ENCODE measurements at regions not wholly inside any gene's neighbourhood (a gene's known extent, or its start where the extent isn't known, plus 50 kb on each side); places are given as distances from the start of the nearest gene placed in this dataset.

DNA sequence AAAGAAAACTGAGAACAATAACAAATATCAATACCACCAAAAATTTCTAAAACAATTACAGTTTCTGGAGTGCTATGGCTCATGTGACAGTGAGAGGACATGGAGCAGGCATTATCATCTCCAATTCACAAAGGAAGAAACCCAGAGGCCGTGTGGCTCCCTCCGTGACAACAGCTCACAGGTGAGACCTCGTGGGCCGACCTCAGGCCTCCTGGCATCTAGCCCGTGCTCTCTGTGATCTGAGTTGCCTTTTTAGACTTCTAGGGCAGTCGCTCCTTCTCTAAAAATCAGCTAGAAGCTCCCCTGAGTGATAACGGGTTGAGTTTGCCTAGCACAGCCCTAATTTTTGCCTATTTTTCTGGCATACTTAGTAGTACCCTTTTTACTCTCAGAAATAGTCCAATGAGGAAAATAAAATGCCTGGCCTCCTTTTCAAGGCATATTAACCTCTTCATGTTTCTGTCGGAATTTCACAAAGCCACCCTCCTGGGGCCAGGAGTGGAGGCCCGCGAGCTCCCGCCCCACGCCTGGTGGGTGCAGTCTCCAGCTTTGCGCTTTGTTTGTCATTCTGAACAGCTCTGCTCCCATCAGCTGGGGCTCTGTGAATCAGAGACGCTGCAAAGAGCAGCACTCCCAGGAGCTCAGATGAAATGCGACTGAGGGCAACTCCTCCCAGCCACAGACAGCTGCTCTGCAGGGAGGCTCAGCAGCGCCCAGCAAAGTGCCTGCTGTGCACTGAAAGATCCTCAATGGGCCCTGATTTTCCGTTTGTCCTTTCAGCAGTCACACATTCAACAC is 292.5 kb downstream of the UQCRFS1 start:
- Mint-ChIP-seq H3K4me3 (ENCODE audit: low read depth) (no peak overlapping the region), H3K27ac (no peak overlapping the region), H3K27me3 (ENCODE audit: low read depth) (no peaks in the 10 kb centered on the region), H3K9me3 (no peaks in the 10 kb centered on the region), H3K4me1 (ENCODE audit: low read depth) (no peaks in the 10 kb centered on the region), H3K36me3 (ENCODE audit: low read depth) (no peaks in the 10 kb centered on the region)
- no peak for DNase-seq (ENCODE audit: low spot score)
- intact Hi-C loops (cut with micrococcal nuclease): no loop called here

DNA sequence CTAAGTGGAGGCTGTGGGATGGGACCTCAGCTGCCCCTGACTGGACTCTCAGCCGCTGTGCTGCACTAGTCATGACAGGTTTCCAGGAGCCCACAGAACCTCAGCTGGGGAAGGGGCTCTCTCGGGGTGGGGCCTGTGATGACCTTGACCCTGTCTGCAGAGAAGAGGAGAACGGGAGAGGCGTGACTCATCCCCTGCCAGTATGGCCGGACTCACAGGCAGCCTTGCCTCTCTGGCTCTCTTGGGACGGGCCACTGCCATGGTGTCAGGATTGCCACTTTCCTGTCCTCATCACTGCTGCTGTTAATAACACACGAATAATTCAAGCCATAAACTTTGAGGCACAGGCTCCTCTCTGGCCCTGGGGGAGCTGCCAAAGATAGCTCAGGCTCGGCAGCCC is 295.3 kb downstream of the UQCRFS1 start:
- no peaks in the 10 kb centered on the region for H3K27me3 Mint-ChIP-seq (ENCODE audit: low read depth)
- no peak overlapping the region for H3K4me3 Mint-ChIP-seq (ENCODE audit: low read depth)
- H3K4me1 Mint-ChIP-seq (ENCODE audit: low read depth): no peaks in the 10 kb centered on the region
- no peak for DNase-seq (ENCODE audit: low spot score)
- no peaks in the 10 kb centered on the region for H3K36me3 Mint-ChIP-seq (ENCODE audit: low read depth)
- no peak overlapping the region for H3K27ac Mint-ChIP-seq
- no peaks in the 10 kb centered on the region for H3K9me3 Mint-ChIP-seq
- intact Hi-C loops (cut with micrococcal nuclease): no loop called here

DNA sequence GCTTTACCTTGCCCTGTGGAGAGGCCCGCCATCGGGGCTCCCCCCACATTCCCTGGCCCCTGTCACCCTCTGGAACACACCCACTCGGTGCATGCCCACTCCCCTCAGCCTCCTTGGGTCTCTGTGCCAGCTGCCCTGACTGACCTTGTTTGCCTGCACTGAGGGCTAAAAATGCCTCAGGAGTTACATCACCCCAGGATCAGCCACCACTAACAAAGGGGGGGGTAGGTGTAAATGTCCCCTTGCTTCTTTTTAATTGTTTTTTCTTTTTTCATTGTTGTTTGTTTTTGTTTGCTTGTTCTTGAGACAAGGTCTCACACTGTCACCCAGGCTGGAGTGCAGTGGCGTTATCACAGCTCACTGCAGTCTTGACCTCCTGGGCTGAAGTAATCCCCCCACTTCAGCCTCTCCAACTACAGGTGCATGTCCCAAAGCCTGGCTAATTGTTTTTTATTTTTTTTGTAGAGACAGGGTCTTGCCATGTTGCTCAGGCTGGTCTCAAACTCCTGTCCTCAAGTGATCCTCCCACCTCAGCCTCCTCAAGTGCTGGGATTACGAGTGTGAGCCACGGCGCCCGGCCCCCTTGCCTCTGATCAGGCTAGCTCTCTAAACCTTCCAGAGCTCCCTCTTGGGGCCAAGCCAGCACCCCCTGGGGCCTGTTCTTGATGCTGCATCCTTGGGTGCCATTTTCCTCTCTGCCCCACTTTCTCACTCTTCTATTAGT is 297.1 kb downstream of the UQCRFS1 start:
- Mint-ChIP-seq H3K27me3 (ENCODE audit: low read depth) (no peaks in the 10 kb centered on the region), H3K4me3 (ENCODE audit: low read depth) (no peak overlapping the region), H3K9me3 (no peaks in the 10 kb centered on the region), H3K36me3 (ENCODE audit: low read depth) (no peaks in the 10 kb centered on the region), H3K27ac (no peak overlapping the region), H3K4me1 (ENCODE audit: low read depth) (no peaks in the 10 kb centered on the region)
- intact Hi-C loops (cut with micrococcal nuclease): no loop called here
- no peak for DNase-seq (ENCODE audit: low spot score)

DNA sequence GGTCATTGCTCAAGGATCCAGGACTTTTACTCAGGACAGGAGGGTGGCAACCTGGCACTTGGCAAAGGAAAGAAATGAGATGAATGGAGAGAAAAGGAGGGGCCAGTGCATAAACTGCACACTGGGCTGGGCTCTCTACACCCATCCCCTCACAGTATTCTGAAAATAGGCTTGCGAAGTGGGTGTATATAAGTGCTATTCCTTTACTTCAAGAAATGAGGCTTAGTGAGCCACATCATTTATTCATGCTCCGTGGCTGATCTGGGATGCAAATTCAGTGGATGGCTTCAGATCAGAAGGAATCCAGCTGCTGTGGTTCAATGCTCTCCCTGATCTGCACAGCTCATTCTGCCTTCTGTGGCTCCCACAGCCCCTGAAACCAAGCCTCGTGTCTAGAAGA is 297.7 kb downstream of the UQCRFS1 start:
- Mint-ChIP-seq H3K4me3 (ENCODE audit: low read depth) (no peak overlapping the region), H3K36me3 (ENCODE audit: low read depth) (no peaks in the 10 kb centered on the region), H3K9me3 (no peaks in the 10 kb centered on the region), H3K4me1 (ENCODE audit: low read depth) (no peaks in the 10 kb centered on the region), H3K27ac (no peak overlapping the region), H3K27me3 (ENCODE audit: low read depth) (no peaks in the 10 kb centered on the region)
- no peak for DNase-seq (ENCODE audit: low spot score)
- intact Hi-C loops (cut with micrococcal nuclease): no loop called here

DNA sequence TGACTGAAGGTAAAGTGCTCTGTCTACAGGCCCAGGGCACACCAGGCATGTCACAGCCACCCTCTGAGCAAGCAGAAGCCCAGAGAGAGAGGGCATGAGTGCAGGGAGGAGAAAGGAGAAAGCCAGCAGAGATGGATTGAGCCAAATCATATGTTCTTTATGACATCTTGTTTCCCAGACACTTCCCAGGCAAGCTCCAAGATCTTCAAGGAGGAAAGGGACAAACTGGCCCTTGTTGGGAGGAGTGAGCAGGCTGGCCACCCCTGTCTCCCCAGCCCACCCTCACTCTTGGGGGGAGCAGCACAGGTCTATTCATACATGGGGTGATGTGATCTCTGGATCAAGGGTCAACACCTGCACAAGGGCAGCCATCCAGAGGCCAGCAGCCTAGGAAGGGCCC is 298.8 kb downstream of the UQCRFS1 start:
- Mint-ChIP-seq H3K27me3 (ENCODE audit: low read depth) (no peaks in the 10 kb centered on the region), H3K4me3 (ENCODE audit: low read depth) (no peak overlapping the region), H3K36me3 (ENCODE audit: low read depth) (no peaks in the 10 kb centered on the region), H3K4me1 (ENCODE audit: low read depth) (no peaks in the 10 kb centered on the region), H3K9me3 (no peaks in the 10 kb centered on the region), H3K27ac (no peak overlapping the region)
- DNase-seq (ENCODE audit: low spot score): no peak
- intact Hi-C loops (cut with micrococcal nuclease): no loop called here

DNA sequence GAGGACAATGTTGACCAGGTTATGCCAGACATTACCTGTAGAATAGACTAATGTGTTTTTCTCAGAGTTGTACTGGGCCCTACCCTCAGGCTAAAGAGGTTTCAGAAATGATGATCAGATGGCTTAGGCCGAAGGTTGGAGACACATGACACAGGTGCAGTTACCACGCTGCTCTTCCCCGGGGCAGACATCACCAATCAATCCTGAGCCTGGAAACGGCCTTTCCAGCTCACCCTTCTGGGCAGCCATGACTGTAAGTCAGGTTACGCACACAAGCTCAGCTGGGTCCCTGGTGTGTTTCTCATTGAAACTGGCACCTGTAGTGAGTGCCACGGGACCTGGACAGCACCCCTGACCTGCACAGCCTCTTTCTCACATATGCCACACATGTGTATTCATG is 299.3 kb downstream of the UQCRFS1 start:
- Mint-ChIP-seq H3K27me3 (ENCODE audit: low read depth) (no peaks in the 10 kb centered on the region), H3K4me1 (ENCODE audit: low read depth) (no peaks in the 10 kb centered on the region), H3K36me3 (ENCODE audit: low read depth) (no peaks in the 10 kb centered on the region), H3K4me3 (ENCODE audit: low read depth) (no peak overlapping the region), H3K9me3 (no peaks in the 10 kb centered on the region), H3K27ac (no peak overlapping the region)
- DNase-seq (ENCODE audit: low spot score): no peak
- intact Hi-C loops (cut with micrococcal nuclease): no loop called here

DNA sequence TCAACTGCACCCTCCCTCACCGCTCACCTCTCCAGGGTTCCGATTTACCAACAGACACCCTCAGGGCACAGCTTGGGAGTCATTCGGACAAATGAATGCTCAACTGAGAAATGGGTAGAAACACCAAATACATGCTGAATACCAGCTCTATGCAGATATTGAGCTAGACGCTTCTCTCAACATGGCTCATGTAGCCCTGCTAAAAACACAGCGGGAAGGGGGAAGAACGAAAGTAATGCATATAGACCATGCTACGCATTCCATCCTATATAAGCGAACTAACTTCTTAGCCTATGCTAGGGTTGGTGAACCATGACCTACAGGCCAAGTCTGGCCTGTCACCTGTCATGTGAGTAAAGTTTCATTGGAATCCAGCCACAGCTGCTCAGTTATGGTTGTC is 304.0 kb downstream of the UQCRFS1 start:
- Mint-ChIP-seq H3K27ac (no peak overlapping the region), H3K4me3 (ENCODE audit: low read depth) (no peak overlapping the region), H3K4me1 (ENCODE audit: low read depth) (no peaks in the 10 kb centered on the region), H3K36me3 (ENCODE audit: low read depth) (no peaks in the 10 kb centered on the region), H3K27me3 (ENCODE audit: low read depth) (no peaks in the 10 kb centered on the region), H3K9me3 (no peaks in the 10 kb centered on the region)
- no peak for DNase-seq (ENCODE audit: low spot score)
- intact Hi-C loops (cut with micrococcal nuclease): no loop called here

DNA sequence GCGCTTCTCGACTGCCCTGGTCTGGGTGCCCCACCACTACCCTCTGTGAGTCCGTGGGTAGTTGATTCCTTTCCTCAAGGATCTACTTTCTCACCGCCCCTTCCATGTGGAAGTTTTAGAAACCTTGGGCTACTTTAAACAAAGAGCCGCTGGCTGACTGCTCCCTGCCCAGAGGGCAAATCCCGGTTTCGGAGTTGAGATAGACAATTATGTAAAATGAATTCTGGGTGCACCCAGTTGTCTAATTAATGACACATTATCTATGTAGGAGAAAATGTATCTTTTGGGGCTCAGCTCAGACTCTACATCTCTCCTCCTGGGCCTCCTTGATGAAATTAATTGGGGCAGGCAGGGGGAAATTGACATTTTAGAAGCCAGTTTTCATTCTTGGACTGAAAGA is 305.4 kb downstream of the UQCRFS1 start:
- intact Hi-C loops (cut with micrococcal nuclease): no loop called here
- Mint-ChIP-seq H3K27ac (no peak overlapping the region), H3K4me3 (ENCODE audit: low read depth) (no peak overlapping the region), H3K9me3 (no peaks in the 10 kb centered on the region), H3K36me3 (ENCODE audit: low read depth) (no peaks in the 10 kb centered on the region), H3K4me1 (ENCODE audit: low read depth) (no peaks in the 10 kb centered on the region), H3K27me3 (ENCODE audit: low read depth) (no peaks in the 10 kb centered on the region)
- no peak for DNase-seq (ENCODE audit: low spot score)

DNA sequence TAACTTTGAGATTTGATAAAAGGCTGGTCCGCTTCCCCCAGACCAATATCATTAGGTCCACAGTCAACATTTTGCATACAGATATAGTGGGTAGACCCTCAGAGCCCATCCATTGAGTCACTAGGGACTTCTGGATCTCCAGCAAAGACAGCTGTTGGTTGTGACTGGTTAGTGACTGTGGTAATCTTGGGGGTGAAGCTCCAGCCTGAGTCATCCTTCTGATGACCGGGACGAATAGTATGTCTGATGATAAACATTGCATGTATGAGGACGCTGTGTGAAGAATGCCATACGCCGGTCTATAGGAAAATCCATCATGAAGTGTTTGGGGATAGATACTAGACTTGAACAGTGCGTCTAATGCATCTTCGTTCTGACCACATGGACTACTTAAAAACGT is 307.0 kb downstream of the UQCRFS1 start:
- no peaks in the 10 kb centered on the region for H3K4me1 Mint-ChIP-seq (ENCODE audit: low read depth)
- DNase-seq (ENCODE audit: low spot score): no peak
- no peaks in the 10 kb centered on the region for H3K9me3 Mint-ChIP-seq
- H3K36me3 Mint-ChIP-seq (ENCODE audit: low read depth): no peaks in the 10 kb centered on the region
- intact Hi-C loops (cut with micrococcal nuclease): no loop called here
- H3K27ac Mint-ChIP-seq: no peak overlapping the region
- H3K27me3 Mint-ChIP-seq (ENCODE audit: low read depth): no peaks in the 10 kb centered on the region
- H3K4me3 Mint-ChIP-seq (ENCODE audit: low read depth): no peak overlapping the region

DNA sequence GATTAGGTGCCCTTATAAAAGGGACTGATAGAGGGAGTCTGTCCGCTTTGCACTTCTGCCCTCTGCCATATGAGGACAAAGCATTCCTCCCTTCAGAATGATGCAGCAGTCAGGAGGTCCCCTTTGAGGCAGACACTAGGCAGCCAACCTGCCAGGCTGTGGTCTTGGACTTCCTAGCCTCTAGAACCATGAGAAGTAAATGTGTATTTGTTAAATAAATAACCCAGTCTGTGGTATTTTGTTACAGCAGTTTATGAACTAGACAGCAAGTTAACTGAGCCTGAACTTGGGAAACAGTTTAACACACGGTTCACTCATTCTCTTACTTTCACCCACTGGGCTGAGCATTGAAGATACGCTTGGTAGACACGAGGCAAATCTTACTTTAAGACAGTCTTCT is 313.2 kb downstream of the UQCRFS1 start:
- no peak overlapping the region for H3K4me3 Mint-ChIP-seq (ENCODE audit: low read depth)
- H3K27me3 Mint-ChIP-seq (ENCODE audit: low read depth): no peaks in the 10 kb centered on the region
- no peaks in the 10 kb centered on the region for H3K9me3 Mint-ChIP-seq
- no peaks in the 10 kb centered on the region for H3K4me1 Mint-ChIP-seq (ENCODE audit: low read depth)
- H3K36me3 Mint-ChIP-seq (ENCODE audit: low read depth): no peaks in the 10 kb centered on the region
- no peak for DNase-seq (ENCODE audit: low spot score)
- intact Hi-C loops (cut with micrococcal nuclease): no loop called here
- no peak overlapping the region for H3K27ac Mint-ChIP-seq

DNA sequence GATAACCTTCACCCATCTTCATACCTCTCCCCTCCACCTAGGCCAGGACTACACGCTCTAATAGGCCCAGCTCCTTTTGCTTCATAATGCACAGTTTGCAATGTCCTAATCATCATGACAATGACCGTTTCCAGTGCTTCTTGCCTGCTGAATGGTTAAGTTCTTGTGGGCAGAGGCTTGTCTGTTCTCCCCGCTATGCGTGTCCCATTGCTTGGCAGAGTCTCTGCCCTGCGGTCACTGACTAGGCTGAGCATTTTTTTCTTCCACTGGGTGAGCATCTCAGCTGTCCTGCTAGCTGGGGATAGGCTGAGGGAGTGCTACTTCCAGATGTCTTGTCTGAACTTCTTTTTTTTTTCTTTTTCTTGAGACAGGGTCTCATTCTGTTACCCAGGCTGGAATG is 314.7 kb downstream of the UQCRFS1 start:
- Mint-ChIP-seq H3K9me3 (no peaks in the 10 kb centered on the region), H3K4me3 (ENCODE audit: low read depth) (no peak overlapping the region), H3K4me1 (ENCODE audit: low read depth) (no peaks in the 10 kb centered on the region), H3K36me3 (ENCODE audit: low read depth) (no peaks in the 10 kb centered on the region), H3K27ac (no peak overlapping the region), H3K27me3 (ENCODE audit: low read depth) (no peaks in the 10 kb centered on the region)
- no peak for DNase-seq (ENCODE audit: low spot score)
- intact Hi-C loops (cut with micrococcal nuclease): no loop called here

DNA sequence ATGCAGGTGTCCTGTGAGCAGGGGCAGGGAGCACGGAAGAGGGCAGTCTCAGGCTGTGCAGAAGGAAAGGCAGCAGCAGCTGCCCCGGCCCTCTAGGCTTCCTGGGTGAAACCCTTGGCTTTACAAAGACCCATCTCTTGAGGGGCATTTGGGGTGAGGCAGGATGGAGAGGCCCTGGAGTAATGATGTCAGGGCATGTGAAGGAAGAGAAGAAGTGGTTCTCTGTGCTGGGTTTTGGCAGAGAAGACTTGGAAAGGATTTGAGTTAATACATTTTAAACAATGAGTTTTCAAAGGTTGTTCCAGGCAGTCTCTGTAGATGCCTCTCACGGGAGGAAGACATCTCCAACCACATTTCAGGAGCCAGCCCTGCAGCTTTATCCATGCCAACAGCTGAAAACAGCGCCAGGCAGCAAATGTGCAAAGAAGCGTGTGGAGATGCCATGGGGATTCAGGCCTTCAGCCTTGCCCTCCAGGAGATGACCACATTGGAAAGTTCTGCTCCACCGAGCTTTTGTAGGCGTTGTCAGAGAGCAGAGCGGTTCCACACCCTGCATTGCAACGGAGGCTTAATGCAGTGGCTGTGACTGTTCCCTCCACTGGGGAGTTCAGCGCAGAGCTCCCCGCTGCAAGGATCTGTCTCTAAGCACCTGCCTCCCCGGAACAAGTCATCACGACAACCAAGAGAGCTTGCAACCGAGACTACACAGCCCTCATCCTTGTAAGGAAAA is 322.8 kb downstream of the UQCRFS1 start:
- intact Hi-C loops (cut with micrococcal nuclease): no loop called here
- Mint-ChIP-seq H3K27me3 (ENCODE audit: low read depth) (no peaks in the 10 kb centered on the region), H3K4me1 (ENCODE audit: low read depth) (no peaks in the 10 kb centered on the region), H3K4me3 (ENCODE audit: low read depth) (no peak overlapping the region), H3K9me3 (no peaks in the 10 kb centered on the region), H3K27ac (no peak overlapping the region), H3K36me3 (ENCODE audit: low read depth) (no peaks in the 10 kb centered on the region)
- no peak for DNase-seq (ENCODE audit: low spot score)
